HepG2 (cell line): ENCODE measurements at regions not wholly inside any gene's neighbourhood (a gene's known extent, or its start where the extent isn't known, plus 50 kb on each side); places are given as distances from the start of the nearest gene placed in this dataset.

ENCODE experiments used
- ATM ChIP-seq: fragments of 450-650 bp; IDR thresholded peaks from 2 replicates; pipeline ENCODE4 v1.7.1; 2017; ENCODE audit warnings: mild to moderate bottlenecking, borderline replicate concordance
- E2F5 ChIP-seq: sonication (generic); formaldehyde crosslinking; conservative IDR thresholded peaks from 2 replicates; pipeline ENCODE4 v1.4.0; 2020; ENCODE audit warnings: missing genetic modification reagents
- EHMT2 ChIP-seq: fragments of 200-600 bp; sonication (generic); IDR thresholded peaks from 2 replicates; pipeline ENCODE4 v1.7.0; 2017; ENCODE audit warnings: antibody characterized with exemption, low read depth, low read length, borderline replicate concordance
- FOSL1 ChIP-seq: sonication (generic); formaldehyde crosslinking; IDR thresholded peaks from 2 replicates; pipeline ENCODE4 v1.9.0; 2021; ENCODE audit warnings: missing genetic modification reagents, borderline replicate concordance
- HNRNPL ChIP-seq: fragments of 200-400 bp; formaldehyde crosslinking; IDR thresholded peaks from 2 replicates; pipeline ENCODE4 v1.6.1; 2017; ENCODE audit warnings: mild to moderate bottlenecking, low read depth, low read length
- IRF1 ChIP-seq: sonication (generic); formaldehyde crosslinking; IDR thresholded peaks from 2 replicates; pipeline ENCODE4 v1.4.0; 2020; ENCODE audit warnings: low read depth, mild to moderate bottlenecking, missing genetic modification reagents
- KLF12 ChIP-seq: sonication (generic); formaldehyde crosslinking; IDR thresholded peaks from 2 replicates; pipeline ENCODE4 v1.4.0; 2020; ENCODE audit warnings: missing genetic modification reagents, borderline replicate concordance
- MAF1 ChIP-seq: sonication (generic); formaldehyde crosslinking; IDR thresholded peaks from 2 replicates; pipeline ENCODE4 v1.5.0; 2020; ENCODE audit warnings: missing genetic modification reagents, borderline replicate concordance
- NR2F2 ChIP-seq: IDR thresholded peaks from 2 replicates; pipeline ENCODE4 v1.6.1; 2012; ENCODE audit warnings: low read depth, inconsistent platforms, borderline replicate concordance
- POGK ChIP-seq: sonication (generic); formaldehyde crosslinking; conservative IDR thresholded peaks from 2 replicates; pipeline ENCODE4 v1.8.0; 2022; ENCODE audit warnings: mild to moderate bottlenecking, moderate library complexity, missing genetic modification reagents
- PREB ChIP-seq: sonication (generic); formaldehyde crosslinking; IDR thresholded peaks from 2 replicates; pipeline ENCODE4 v1.4.0; 2020; ENCODE audit warnings: missing genetic modification reagents
- RFXANK ChIP-seq: IDR thresholded peaks from 2 replicates; pipeline ENCODE4 v1.6.1; 2016
- TP53 ChIP-seq: sonication (generic); formaldehyde crosslinking; conservative IDR thresholded peaks from 2 replicates; pipeline ENCODE4 v1.4.0; 2020; ENCODE audit warnings: missing genetic modification reagents
- ZBTB33 ChIP-seq: sonication (generic); formaldehyde crosslinking; IDR thresholded peaks from 2 replicates; pipeline ENCODE4 v1.4.0; 2020; ENCODE audit warnings: missing genetic modification reagents
- ZBTB4 ChIP-seq: sonication (generic); formaldehyde crosslinking; IDR thresholded peaks from 2 replicates; pipeline ENCODE4 v1.4.0; 2020; ENCODE audit warnings: missing genetic modification reagents, mild to moderate bottlenecking, borderline replicate concordance
- ZNF326 ChIP-seq: sonication (generic); formaldehyde crosslinking; IDR thresholded peaks from 2 replicates; pipeline ENCODE4 v1.4.0; 2020; ENCODE audit warnings: missing genetic modification reagents, borderline replicate concordance
- ZNF510 ChIP-seq: sonication (generic); formaldehyde crosslinking; IDR thresholded peaks from 2 replicates; pipeline ENCODE4 v1.4.0; 2020; ENCODE audit warnings: low read depth, mild to moderate bottlenecking, missing genetic modification reagents

GRCh38 chr14:73785834-73786635 lies 65.6 kb upstream of the PTGR2 start (continued):
- peak; percentile 67; the same call in 1 of the 2 replicates for TF ChIP-seq NR2F2
- TF ChIP-seq MAF1 (CRISPR knock-in tag) = no peak
- no peak; the same call in 1 of the 2 replicates for TF ChIP-seq ZBTB4 (CRISPR knock-in tag)
- no peak for TF ChIP-seq ZNF326 (CRISPR knock-in tag)
- TF ChIP-seq FOSL1 (CRISPR knock-in tag) = no peak
- peak; percentile 62; the same call in 1 of the 2 replicates for TF ChIP-seq E2F5 (CRISPR knock-in tag)
- no peak for TF ChIP-seq RFXANK (CRISPR knock-in tag)
- TF ChIP-seq PREB = no peak
- no peak for TF ChIP-seq IRF1 (CRISPR knock-in tag)
- TF ChIP-seq ZNF510 (CRISPR knock-in tag) = no peak
- peak; percentile 71; the same call in 1 of the 2 replicates for TF ChIP-seq KLF12 (CRISPR knock-in tag)
- TF ChIP-seq ATM = no peak
- TF ChIP-seq HNRNPL = no peak
- 0 out of 2 replicates have a peak, but pooled peaks have one; percentile 56 for TF ChIP-seq TP53 (CRISPR knock-in tag)
- TF ChIP-seq EHMT2 = no peak
- TF ChIP-seq POGK = peak; percentile 73
- TF ChIP-seq ZBTB33 (CRISPR knock-in tag) = peak; percentile 67; the same call in 1 of the 2 replicates
